GM19239 (cell line): ENCODE measurements at regions not wholly inside any gene's neighbourhood (a gene's known extent, or its start where the extent isn't known, plus 50 kb on each side); places are given as distances from the start of the nearest gene placed in this dataset.
A peak's percentile ranks its signal among the peaks of the same experiment; 100 is the strongest.
"Not testable (repeated sequence)": the region's sequence is repeated elsewhere in the genome, so short reads cannot be mapped to it uniquely, and the experiment has no call there.

Experiments used
- DNase-seq: peaks from one replicate; pipeline ENCODE4 v3.0.0; 2011; ENCODE audit warnings: low spot score; ENCODE audit not compliant: insufficient read length
- FAIRE-seq: peaks from 2 replicates; lab custom pipeline; 2011; peaks lifted over from hg19 to GRCh38; lab: Jason Lieb, UNC

GRCh38 chr3:178967177-178967532 lies 104.5 kb downstream of the ZMAT3 start:
- no peak for DNase-seq
- FAIRE-seq, result peak; percentile 94

- DNase-seq (no peak), FAIRE-seq (no peak)
These were observed 105.1 kb downstream of the ZMAT3 start for GRCh38 chr3:178966299-178967176.

- no peak for FAIRE-seq
- no peak for DNase-seq
These were observed 107.1 kb downstream of the ZMAT3 start for GRCh38 chr3:178964551-178964950.

- FAIRE-seq, result no peak
- DNase-seq, result no peak
These were observed 110.7 kb downstream of the ZMAT3 start for GRCh38 chr3:178960918-178961317.

- DNase-seq (no peak), FAIRE-seq (peak; percentile 18)
These were observed 111.4 kb downstream of the ZMAT3 start for GRCh38 chr3:178960181-178960580.

GRCh38 chr3:178950676-178951075 lies 120.9 kb downstream of the ZMAT3 start:
- no peak for DNase-seq
- FAIRE-seq, result no peak

- no peak for FAIRE-seq
- DNase-seq, result no peak
These were observed 121.7 kb downstream of the ZMAT3 start for GRCh38 chr3:178949896-178950295.

- no peak for FAIRE-seq
- DNase-seq, result no peak
These were observed 123.1 kb downstream of the ZMAT3 start for GRCh38 chr3:178948546-178948945.

- FAIRE-seq, result no peak
- DNase-seq, result no peak
These were observed 123.9 kb downstream of the ZMAT3 start for GRCh38 chr3:178947738-178948137.

GRCh38 chr3:178942261-178942660 lies 129.3 kb downstream of the ZMAT3 start:
- not testable (repeated sequence) for DNase-seq, FAIRE-seq

- no peak for DNase-seq
- FAIRE-seq, result no peak
These were observed 141.5 kb downstream of the ZMAT3 start for GRCh38 chr3:178930116-178930515.

GRCh38 chr3:178916223-178916622 lies 155.4 kb downstream of the ZMAT3 start:
- DNase-seq (no peak), FAIRE-seq (no peak)

- DNase-seq (no peak), FAIRE-seq (no peak)
These were observed 156.2 kb downstream of the ZMAT3 start for GRCh38 chr3:178915365-178915764.

- DNase-seq, result no peak
- no peak for FAIRE-seq
These were observed 164.5 kb downstream of the ZMAT3 start for GRCh38 chr3:178907081-178907480.

GRCh38 chr3:178901204-178901603 lies 170.4 kb downstream of the ZMAT3 start:
- no peak for FAIRE-seq

GRCh38 chr3:178900029-178900646 lies 171.5 kb downstream of the ZMAT3 start:
- no peak for DNase-seq
- no peak for FAIRE-seq

More at GRCh38 chr3:178901204-178901603, 170.4 kb downstream of the ZMAT3 start:
- no peak for DNase-seq

GRCh38 chr3:178895178-178895789 lies 176.3 kb downstream of the ZMAT3 start:
- FAIRE-seq, result no peak
- DNase-seq, result no peak
